HEK293 (cell line): ENCODE measurements at regions not wholly inside any gene's neighbourhood (a gene's known extent, or its start where the extent isn't known, plus 50 kb on each side); places are given as distances from the start of the nearest gene placed in this dataset.

Experiments
- CTCF ChIA-PET: fragments of 350-600 bp; formaldehyde crosslinking; extraction: SDS; loops from one replicate; lab custom pipeline; 2021; ENCODE audit warnings: antibody characterized with exemption; lab: Yijun Ruan, JAX
- POLR2A ChIA-PET: fragments of 300-600 bp; formaldehyde crosslinking; extraction: SDS; loops from one replicate; lab custom pipeline; 2020; ENCODE audit warnings: antibody characterized with exemption, inconsistent platforms; lab: Yijun Ruan, JAX
- H3K27ac ChIP-seq: fragments of 200-500 bp; sonication (Bioruptor generic); 2 replicates; pipeline ENCODE4 v1.5.1; 2014; ENCODE audit warnings: low read depth, low read length, control low read depth, inconsistent platforms; ENCODE audit errors: extremely low read depth
- H3K36me3 ChIP-seq, 2 experiments: fragments of 200-500 bp in 1 of 2; sonication (Bioruptor generic) in 1 of 2; 1 replicate in 1 of 2; 2 replicates in 1 of 2; pipeline ENCODE4 v1.5.1; 2014 to 2017; ENCODE audit warnings: inconsistent platforms in 2 of 2, low read length in 2 of 2; ENCODE audit not compliant: control insufficient read depth in 2 of 2, insufficient read depth in 1 of 2
- H3K4me1 ChIP-seq: fragments of 200-500 bp; sonication (Bioruptor generic); 2 replicates; pipeline ENCODE4 v1.5.1; 2014; ENCODE audit warnings: mild to moderate bottlenecking, low read length, inconsistent platforms; ENCODE audit not compliant: control insufficient read depth, insufficient read depth
- H3K4me3 ChIP-seq: 2 replicates; pipeline ENCODE4 v1.5.1; 2011; ENCODE audit warnings: low read depth, mild to moderate bottlenecking, control low read depth, low read length, moderate library complexity
- H3K9me3 ChIP-seq: fragments of 200-500 bp; sonication (Bioruptor generic); 2 replicates; pipeline ENCODE4 v1.5.1; 2014; ENCODE audit warnings: low read depth, low read length, inconsistent platforms; ENCODE audit not compliant: control insufficient read depth, insufficient read depth
- HOXA7 ChIP-seq: sonication (generic); formaldehyde crosslinking; IDR thresholded peaks from 2 replicates; pipeline ENCODE4 v1.8.1; 2022; ENCODE audit warnings: missing genetic modification reagents, borderline replicate concordance
- HOXD13 ChIP-seq: sonication (generic); formaldehyde crosslinking; IDR thresholded peaks from 2 replicates; pipeline ENCODE4 v1.8.0; 2022; ENCODE audit warnings: missing genetic modification reagents, borderline replicate concordance
- REPIN1 ChIP-seq: fragments of 450-650 bp; formaldehyde crosslinking; IDR thresholded peaks from 2 replicates; pipeline ENCODE4 v1.5.1; 2017; ENCODE audit warnings: missing biosample characterization, missing genetic modification characterization, low read depth
- ZBTB21 ChIP-seq: fragments of 450-650 bp; formaldehyde crosslinking; IDR thresholded peaks from 2 replicates; pipeline ENCODE4 v1.5.1; 2017; ENCODE audit warnings: missing biosample characterization, missing genetic modification characterization
- ZNF114 ChIP-seq: fragments of 450-650 bp; formaldehyde crosslinking; IDR thresholded peaks from 2 replicates; pipeline ENCODE4 v1.5.0; 2017; ENCODE audit warnings: missing biosample characterization, missing genetic modification characterization
- ZNF19 ChIP-seq: fragments of 450-650 bp; formaldehyde crosslinking; IDR thresholded peaks from 2 replicates; pipeline ENCODE4; 2016; ENCODE audit warnings: missing biosample characterization, missing genetic modification characterization, low read depth
- ZNF214 ChIP-seq: fragments of 450-650 bp; formaldehyde crosslinking; IDR thresholded peaks from 2 replicates; pipeline ENCODE4 v1.5.1; 2017; ENCODE audit warnings: missing biosample characterization, mild to moderate bottlenecking, missing genetic modification characterization, borderline replicate concordance
- ZNF600 ChIP-seq: fragments of 450-650 bp; formaldehyde crosslinking; IDR thresholded peaks from 2 replicates; pipeline ENCODE4 v1.5.1; 2016; ENCODE audit warnings: missing biosample characterization, missing genetic modification characterization
- ZNF660 ChIP-seq: fragments of 450-650 bp; IDR thresholded peaks from 2 replicates; pipeline ENCODE4 v1.5.1; 2018; ENCODE audit warnings: missing biosample characterization, mild to moderate bottlenecking, missing genetic modification characterization
- ZNF776 ChIP-seq: fragments of 450-650 bp; formaldehyde crosslinking; IDR thresholded peaks from 2 replicates; pipeline ENCODE4 v1.5.0; 2017; ENCODE audit warnings: missing biosample characterization, missing genetic modification characterization, borderline replicate concordance
- TF ChIP-seq, protein P1 (sequence below): fragments of 450-650 bp; formaldehyde crosslinking; IDR thresholded peaks from 2 replicates; pipeline ENCODE4 v1.5.1; 2016; ENCODE audit warnings: missing biosample characterization, missing genetic modification characterization
- TF ChIP-seq, protein P2 (sequence below): fragments of 450-650 bp; formaldehyde crosslinking; IDR thresholded peaks from 2 replicates; pipeline ENCODE4 v1.5.1; 2016; ENCODE audit warnings: missing biosample characterization, missing genetic modification characterization, low read depth
- TF ChIP-seq, protein P3 (sequence below): fragments of 450-650 bp; formaldehyde crosslinking; conservative IDR thresholded peaks from 2 replicates; pipeline ENCODE4 v1.5.1; 2016; ENCODE audit warnings: low read depth, missing biosample characterization, missing genetic modification characterization
- TF ChIP-seq, protein P4 (sequence below): fragments of 450-650 bp; formaldehyde crosslinking; IDR thresholded peaks from 2 replicates; pipeline ENCODE4 v1.5.1; 2016; ENCODE audit warnings: missing biosample characterization, missing genetic modification characterization
- TF ChIP-seq, protein P5 (sequence below): fragments of 450-650 bp; formaldehyde crosslinking; IDR thresholded peaks from 2 replicates; pipeline ENCODE4 v1.5.1; 2016; ENCODE audit warnings: missing biosample characterization, missing genetic modification characterization
- TF ChIP-seq, protein P6 (sequence below): fragments of 450-650 bp; formaldehyde crosslinking; IDR thresholded peaks from 2 replicates; pipeline ENCODE4 v1.5.1; 2016; ENCODE audit warnings: missing biosample characterization, missing genetic modification characterization
- TF ChIP-seq, protein P7 (sequence below): fragments of 450-650 bp; formaldehyde crosslinking; IDR thresholded peaks from 2 replicates; pipeline ENCODE4 v1.5.1; 2016; ENCODE audit warnings: missing biosample characterization, missing genetic modification characterization

DNA sequence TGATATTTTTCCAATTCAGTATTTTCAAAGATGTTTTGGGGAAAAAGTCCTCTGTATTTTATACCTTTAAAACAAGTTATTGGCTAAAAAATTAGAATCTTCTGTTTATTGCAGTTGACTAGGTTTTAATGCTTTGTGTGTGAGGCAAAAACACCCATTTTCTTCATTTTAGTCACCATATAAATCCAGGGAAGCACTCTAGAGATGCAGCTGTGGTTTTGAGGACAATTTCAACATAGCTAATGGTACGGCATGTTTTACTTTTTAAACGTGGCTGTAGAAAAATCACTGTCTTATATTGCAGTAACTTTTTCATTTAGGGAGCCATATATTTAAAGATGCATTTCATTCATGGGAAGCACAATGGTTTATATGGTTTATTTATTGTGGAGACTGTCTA, 129.1 kb upstream of the PITX2 start:
- TF ChIP-seq, protein P1, sequence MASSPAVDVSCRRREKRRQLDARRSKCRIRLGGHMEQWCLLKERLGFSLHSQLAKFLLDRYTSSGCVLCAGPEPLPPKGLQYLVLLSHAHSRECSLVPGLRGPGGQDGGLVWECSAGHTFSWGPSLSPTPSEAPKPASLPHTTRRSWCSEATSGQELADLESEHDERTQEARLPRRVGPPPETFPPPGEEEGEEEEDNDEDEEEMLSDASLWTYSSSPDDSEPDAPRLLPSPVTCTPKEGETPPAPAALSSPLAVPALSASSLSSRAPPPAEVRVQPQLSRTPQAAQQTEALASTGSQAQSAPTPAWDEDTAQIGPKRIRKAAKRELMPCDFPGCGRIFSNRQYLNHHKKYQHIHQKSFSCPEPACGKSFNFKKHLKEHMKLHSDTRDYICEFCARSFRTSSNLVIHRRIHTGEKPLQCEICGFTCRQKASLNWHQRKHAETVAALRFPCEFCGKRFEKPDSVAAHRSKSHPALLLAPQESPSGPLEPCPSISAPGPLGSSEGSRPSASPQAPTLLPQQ (tag by site-specific recombination): no peak
- TF ChIP-seq ZNF660 (tag by site-specific recombination): no peak
- TF ChIP-seq ZBTB21 (tag by site-specific recombination): no peak
- no peak for TF ChIP-seq REPIN1 (tag by site-specific recombination)
- TF ChIP-seq, protein P2, sequence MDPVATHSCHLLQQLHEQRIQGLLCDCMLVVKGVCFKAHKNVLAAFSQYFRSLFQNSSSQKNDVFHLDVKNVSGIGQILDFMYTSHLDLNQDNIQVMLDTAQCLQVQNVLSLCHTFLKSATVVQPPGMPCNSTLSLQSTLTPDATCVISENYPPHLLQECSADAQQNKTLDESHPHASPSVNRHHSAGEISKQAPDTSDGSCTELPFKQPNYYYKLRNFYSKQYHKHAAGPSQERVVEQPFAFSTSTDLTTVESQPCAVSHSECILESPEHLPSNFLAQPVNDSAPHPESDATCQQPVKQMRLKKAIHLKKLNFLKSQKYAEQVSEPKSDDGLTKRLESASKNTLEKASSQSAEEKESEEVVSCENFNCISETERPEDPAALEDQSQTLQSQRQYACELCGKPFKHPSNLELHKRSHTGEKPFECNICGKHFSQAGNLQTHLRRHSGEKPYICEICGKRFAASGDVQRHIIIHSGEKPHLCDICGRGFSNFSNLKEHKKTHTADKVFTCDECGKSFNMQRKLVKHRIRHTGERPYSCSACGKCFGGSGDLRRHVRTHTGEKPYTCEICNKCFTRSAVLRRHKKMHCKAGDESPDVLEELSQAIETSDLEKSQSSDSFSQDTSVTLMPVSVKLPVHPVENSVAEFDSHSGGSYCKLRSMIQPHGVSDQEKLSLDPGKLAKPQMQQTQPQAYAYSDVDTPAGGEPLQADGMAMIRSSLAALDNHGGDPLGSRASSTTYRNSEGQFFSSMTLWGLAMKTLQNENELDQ: no peak
- TF ChIP-seq, protein P3, sequence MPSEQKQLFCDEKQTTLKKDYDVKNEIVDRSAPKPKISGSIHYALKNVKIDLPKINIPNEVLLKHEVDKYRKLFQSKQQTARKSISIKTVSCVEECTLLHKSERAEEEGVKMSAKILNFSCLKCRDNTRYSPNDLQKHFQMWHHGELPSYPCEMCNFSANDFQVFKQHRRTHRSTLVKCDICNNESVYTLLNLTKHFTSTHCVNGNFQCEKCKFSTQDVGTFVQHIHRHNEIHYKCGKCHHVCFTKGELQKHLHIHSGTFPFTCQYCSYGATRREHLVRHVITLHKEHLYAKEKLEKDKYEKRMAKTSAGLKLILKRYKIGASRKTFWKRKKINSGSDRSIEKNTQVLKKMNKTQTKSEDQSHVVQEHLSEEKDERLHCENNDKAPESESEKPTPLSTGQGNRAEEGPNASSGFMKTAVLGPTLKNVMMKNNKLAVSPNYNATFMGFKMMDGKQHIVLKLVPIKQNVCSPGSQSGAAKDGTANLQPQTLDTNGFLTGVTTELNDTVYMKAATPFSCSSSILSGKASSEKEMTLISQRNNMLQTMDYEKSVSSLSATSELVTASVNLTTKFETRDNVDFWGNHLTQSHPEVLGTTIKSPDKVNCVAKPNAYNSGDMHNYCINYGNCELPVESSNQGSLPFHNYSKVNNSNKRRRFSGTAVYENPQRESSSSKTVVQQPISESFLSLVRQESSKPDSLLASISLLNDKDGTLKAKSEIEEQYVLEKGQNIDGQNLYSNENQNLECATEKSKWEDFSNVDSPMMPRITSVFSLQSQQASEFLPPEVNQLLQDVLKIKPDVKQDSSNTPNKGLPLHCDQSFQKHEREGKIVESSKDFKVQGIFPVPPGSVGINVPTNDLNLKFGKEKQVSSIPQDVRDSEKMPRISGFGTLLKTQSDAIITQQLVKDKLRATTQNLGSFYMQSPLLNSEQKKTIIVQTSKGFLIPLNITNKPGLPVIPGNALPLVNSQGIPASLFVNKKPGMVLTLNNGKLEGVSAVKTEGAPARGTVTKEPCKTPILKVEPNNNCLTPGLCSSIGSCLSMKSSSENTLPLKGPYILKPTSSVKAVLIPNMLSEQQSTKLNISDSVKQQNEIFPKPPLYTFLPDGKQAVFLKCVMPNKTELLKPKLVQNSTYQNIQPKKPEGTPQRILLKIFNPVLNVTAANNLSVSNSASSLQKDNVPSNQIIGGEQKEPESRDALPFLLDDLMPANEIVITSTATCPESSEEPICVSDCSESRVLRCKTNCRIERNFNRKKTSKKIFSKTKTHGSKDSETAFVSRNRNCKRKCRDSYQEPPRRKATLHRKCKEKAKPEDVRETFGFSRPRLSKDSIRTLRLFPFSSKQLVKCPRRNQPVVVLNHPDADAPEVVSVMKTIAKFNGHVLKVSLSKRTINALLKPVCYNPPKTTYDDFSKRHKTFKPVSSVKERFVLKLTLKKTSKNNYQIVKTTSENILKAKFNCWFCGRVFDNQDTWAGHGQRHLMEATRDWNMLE: no peak
- no peak for TF ChIP-seq ZNF19 (tag by site-specific recombination)
- no peak for TF ChIP-seq ZNF214
- no peak for TF ChIP-seq HOXA7 (CRISPR knock-in tag)
- TF ChIP-seq ZNF776: no peak
- TF ChIP-seq HOXD13: no peak
- TF ChIP-seq, protein P4, sequence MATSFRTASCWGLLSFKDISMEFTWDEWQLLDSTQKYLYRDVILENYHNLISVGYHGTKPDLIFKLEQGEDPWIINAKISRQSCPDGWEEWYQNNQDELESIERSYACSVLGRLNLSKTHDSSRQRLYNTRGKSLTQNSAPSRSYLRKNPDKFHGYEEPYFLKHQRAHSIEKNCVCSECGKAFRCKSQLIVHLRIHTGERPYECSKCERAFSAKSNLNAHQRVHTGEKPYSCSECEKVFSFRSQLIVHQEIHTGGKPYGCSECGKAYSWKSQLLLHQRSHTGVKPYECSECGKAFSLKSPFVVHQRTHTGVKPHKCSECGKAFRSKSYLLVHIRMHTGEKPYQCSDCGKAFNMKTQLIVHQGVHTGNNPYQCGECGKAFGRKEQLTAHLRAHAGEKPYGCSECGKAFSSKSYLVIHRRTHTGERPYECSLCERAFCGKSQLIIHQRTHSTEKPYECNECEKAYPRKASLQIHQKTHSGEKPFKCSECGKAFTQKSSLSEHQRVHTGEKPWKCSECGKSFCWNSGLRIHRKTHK (tag by site-specific recombination): no peak
- TF ChIP-seq, protein P5, sequence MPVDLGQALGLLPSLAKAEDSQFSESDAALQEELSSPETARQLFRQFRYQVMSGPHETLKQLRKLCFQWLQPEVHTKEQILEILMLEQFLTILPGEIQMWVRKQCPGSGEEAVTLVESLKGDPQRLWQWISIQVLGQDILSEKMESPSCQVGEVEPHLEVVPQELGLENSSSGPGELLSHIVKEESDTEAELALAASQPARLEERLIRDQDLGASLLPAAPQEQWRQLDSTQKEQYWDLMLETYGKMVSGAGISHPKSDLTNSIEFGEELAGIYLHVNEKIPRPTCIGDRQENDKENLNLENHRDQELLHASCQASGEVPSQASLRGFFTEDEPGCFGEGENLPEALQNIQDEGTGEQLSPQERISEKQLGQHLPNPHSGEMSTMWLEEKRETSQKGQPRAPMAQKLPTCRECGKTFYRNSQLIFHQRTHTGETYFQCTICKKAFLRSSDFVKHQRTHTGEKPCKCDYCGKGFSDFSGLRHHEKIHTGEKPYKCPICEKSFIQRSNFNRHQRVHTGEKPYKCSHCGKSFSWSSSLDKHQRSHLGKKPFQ (tag by site-specific recombination): no peak
- TF ChIP-seq, protein P6, sequence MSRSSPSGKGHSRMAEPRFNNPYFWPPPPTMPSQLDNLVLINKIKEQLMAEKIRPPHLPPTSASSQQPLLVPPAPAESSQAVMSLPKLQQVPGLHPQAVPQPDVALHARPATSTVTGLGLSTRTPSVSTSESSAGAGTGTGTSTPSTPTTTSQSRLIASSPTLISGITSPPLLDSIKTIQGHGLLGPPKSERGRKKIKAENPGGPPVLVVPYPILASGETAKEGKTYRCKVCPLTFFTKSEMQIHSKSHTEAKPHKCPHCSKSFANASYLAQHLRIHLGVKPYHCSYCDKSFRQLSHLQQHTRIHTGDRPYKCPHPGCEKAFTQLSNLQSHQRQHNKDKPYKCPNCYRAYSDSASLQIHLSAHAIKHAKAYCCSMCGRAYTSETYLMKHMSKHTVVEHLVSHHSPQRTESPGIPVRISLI (tag by site-specific recombination): no peak
- TF ChIP-seq, protein P7, sequence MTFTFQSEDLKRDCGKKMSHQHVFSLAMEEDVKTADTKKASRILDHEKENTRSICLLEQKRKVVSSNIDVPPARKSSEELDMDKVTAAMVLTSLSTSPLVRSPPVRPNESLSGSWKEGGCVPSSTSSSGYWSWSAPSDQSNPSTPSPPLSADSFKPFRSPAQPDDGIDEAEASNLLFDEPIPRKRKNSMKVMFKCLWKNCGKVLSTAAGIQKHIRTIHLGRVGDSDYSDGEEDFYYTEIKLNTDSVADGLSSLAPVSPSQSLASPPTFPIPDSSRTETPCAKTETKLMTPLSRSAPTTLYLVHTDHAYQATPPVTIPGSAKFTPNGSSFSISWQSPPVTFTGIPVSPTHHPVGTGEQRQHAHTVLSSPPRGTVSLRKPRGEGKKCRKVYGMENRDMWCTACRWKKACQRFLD: no peak
- TF ChIP-seq ZNF114: no peak
- TF ChIP-seq ZNF600: no peak
- TF ChIP-seq, all 188 proteins: peak for 0
- H3K9me3 ChIP-seq: no peaks in the 10 kb centered on the region
- ChIA-PET CTCF (no interaction called here), POLR2A (no interaction called here)
- no peak overlapping the region for H3K4me3 ChIP-seq
- no peaks in the 10 kb centered on the region for H3K4me1 ChIP-seq
- no peaks in the 10 kb centered on the region for H3K36me3 ChIP-seq
- no peak overlapping the region for H3K27ac ChIP-seq
